B cell (primary cell): ENCODE measurements at regions not wholly inside any gene's neighbourhood (a gene's known extent, or its start where the extent isn't known, plus 50 kb on each side); places are given as distances from the start of the nearest gene placed in this dataset.
A peak's percentile ranks its signal among the peaks of the same experiment; 100 is the strongest.

Experiments used
- ATAC-seq: fragments of 200-7000 bp; cut with Tn5 transposase; one replicate; pipeline ENCODE4 v1.10.0; 2021; ENCODE audit warnings: low read depth, mild to moderate bottlenecking, moderate number of reproducible peaks, moderate library complexity
- CTCF ChIA-PET: fragments of 350-600 bp; sonication (Branson Sonifier 250); formaldehyde crosslinking; loops from one replicate; lab custom pipeline; 2021; ENCODE audit warnings: antibody characterized with exemption, inconsistent platforms; lab: Charles Lee
- POLR2A ChIA-PET: fragments of 350-600 bp; sonication (Branson Sonifier 250); formaldehyde crosslinking; loops from one replicate; lab custom pipeline; 2021; ENCODE audit warnings: antibody characterized with exemption; lab: Charles Lee
- DNase-seq: peaks from one replicate; pipeline ENCODE4 v3.0.0; 2013
- H2AFZ ChIP-seq: 2 replicates; pipeline ENCODE4 v1.6.1; 2012; ENCODE audit warnings: mild to moderate bottlenecking, low read depth, low read length; ENCODE audit not compliant: insufficient read depth, poor library complexity, severe bottlenecking
- H3K27ac ChIP-seq, 2 donors: 1 replicate in 1 of 2; 2 replicates in 1 of 2; pipeline ENCODE4 v1.5.1; 2012 to 2013; ENCODE audit warnings: low read length in 2 of 2, mild to moderate bottlenecking in 2 of 2, moderate library complexity in 1 of 2
- H3K27me3 ChIP-seq, 4 experiments: fragments of 200-600 bp in 1 of 4; sonication (generic) in 1 of 4; replicated peaks in 1 of 4; 1 replicate in 2 of 4; 2 replicates in 2 of 4; pipeline versions ENCODE4 v1.6.1 to v1.7.0; 2013 to 2016; ENCODE audit warnings: low read length in 3 of 4, mild to moderate bottlenecking in 2 of 4, mixed read lengths in 1 of 4, moderate library complexity in 1 of 4; ENCODE audit not compliant: insufficient read depth in 4 of 4, control insufficient read depth in 3 of 4; ENCODE audit errors: control extremely low read depth in 1 of 4
- H3K36me3 ChIP-seq, 2 experiments: replicated peaks in 1 of 2; 1 replicate in 1 of 2; 2 replicates in 1 of 2; pipeline versions ENCODE4 v1.6.1 to v1.7.1; 2013; ENCODE audit warnings: low read length in 1 of 2; ENCODE audit not compliant: insufficient read depth in 2 of 2, control insufficient read depth in 1 of 2; ENCODE audit errors: control extremely low read depth in 1 of 2, extremely low read depth in 1 of 2
- H3K4me1 ChIP-seq, 2 donors: fragments of 200-600 bp in 1 of 2; sonication (generic) in 1 of 2; 1 replicate in 1 of 2; 2 replicates in 1 of 2; pipeline versions ENCODE4 v1.5.1 to v1.6.1; 2013 to 2017; ENCODE audit warnings: low read length in 2 of 2; ENCODE audit not compliant: control insufficient read depth in 2 of 2, insufficient read depth in 2 of 2
- H3K4me2 ChIP-seq: replicated peaks from 2 replicates; pipeline ENCODE3; 2012; ENCODE audit warnings: mild to moderate bottlenecking, low read depth, low read length; ENCODE audit not compliant: poor library complexity, severe bottlenecking
- H3K4me3 ChIP-seq, 5 experiments: fragments of 200-600 bp in 1 of 5; sonication (generic) in 1 of 5; 1 replicate in 3 of 5; 2 replicates in 2 of 5; pipeline versions ENCODE4 v1.5.1 to v1.7.0; 2011 to 2016; ENCODE audit warnings: low read length in 4 of 5, mild to moderate bottlenecking in 4 of 5, low read depth in 2 of 5, control low read depth in 1 of 5, moderate library complexity in 1 of 5; ENCODE audit not compliant: insufficient read depth in 1 of 5; ENCODE audit errors: control extremely low read depth in 1 of 5, extremely low read depth in 1 of 5
- H3K79me2 ChIP-seq: fragments of 200-600 bp; sonication (generic); one replicate; pipeline ENCODE4 v1.6.0; 2016; ENCODE audit warnings: low read length; ENCODE audit not compliant: control insufficient read depth, insufficient read depth
- H3K9ac ChIP-seq: fragments of 200-600 bp; sonication (generic); 2 replicates; pipeline ENCODE4 v1.6.1; 2017; ENCODE audit warnings: mild to moderate bottlenecking, low read length, moderate library complexity
- H3K9me3 ChIP-seq, 3 donors: one replicate each; pipeline versions ENCODE4 v1.6.1 to v1.7.1; 2013; ENCODE audit warnings: low read length in 2 of 3; ENCODE audit not compliant: control insufficient read depth in 2 of 3, insufficient read depth in 1 of 3; ENCODE audit errors: control extremely low read depth in 1 of 3
- H4K20me1 ChIP-seq: 2 replicates; pipeline ENCODE4 v1.6.0; 2012; ENCODE audit warnings: mild to moderate bottlenecking, low read length; ENCODE audit not compliant: insufficient read depth, control insufficient read depth, poor library complexity, severe bottlenecking
- H3K27ac Mint-ChIP-seq: one replicate; pipeline ENCODE4 v1.8.0; 2021; ENCODE audit warnings: mixed read lengths
- H3K27me3 Mint-ChIP-seq: one replicate; pipeline ENCODE4 v1.8.0; 2021; ENCODE audit warnings: mixed read lengths
- H3K4me1 Mint-ChIP-seq: one replicate; pipeline ENCODE4 v1.8.0; 2021; ENCODE audit warnings: mixed read lengths
- H3K4me3 Mint-ChIP-seq: one replicate; pipeline ENCODE4 v1.8.0; 2021; ENCODE audit warnings: mixed read lengths
- H3K9me3 Mint-ChIP-seq: one replicate; pipeline ENCODE4 v1.8.0; 2022; ENCODE audit warnings: mixed read lengths; ENCODE audit not compliant: insufficient read depth
- CTCF ChIP-seq: fragments of 200-600 bp; IDR thresholded peaks from one replicate; pipeline ENCODE4 v1.8.0; 2022; ENCODE audit warnings: antibody characterized with exemption, mild to moderate bottlenecking
- EZH2 ChIP-seq: IDR thresholded peaks from 2 replicates; pipeline ENCODE4 v1.6.1; 2012; ENCODE audit warnings: borderline replicate concordance, low read depth, mild to moderate bottlenecking, moderate library complexity, low read length; ENCODE audit not compliant: insufficient read depth, poor library complexity, severe bottlenecking
- WGBS: methylation state at CpG from one replicate; pipeline ENCODE4 v1.1.5; 2013; ENCODE audit warnings: missing lambda C conversion rate; ENCODE audit not compliant: insufficient coverage; 5-methylcytosine and 5-hydroxymethylcytosine counted together
- intact Hi-C: fragments of 100-400 bp; cut with micrococcal nuclease; formaldehyde crosslinking; loops from one replicate; pipeline ENCODE4 v1.10.0; 2022

GRCh38 chr7:142557971-142558582 is 191.2 kb upstream of the PRSS1 start:
- H3K9ac ChIP-seq = no peak overlapping the region
- H3K4me2 ChIP-seq = no peak overlapping the region
- H3K27ac Mint-ChIP-seq = no peak overlapping the region
- intact Hi-C loops = no loop called here
- no peaks in the 10 kb centered on the region for H3K4me1 ChIP-seq
- peaks cover 50% of the 10 kb centered on the region for H3K27me3 Mint-ChIP-seq
- 29% methylated on average over 5 of the region's 5 CpGs for WGBS
- ATAC-seq (no peak), DNase-seq (peak; percentile 46)
- no peaks in the 10 kb centered on the region for H3K9me3 Mint-ChIP-seq
- H3K4me3 Mint-ChIP-seq = no peak overlapping the region
- no peak overlapping the region for H2AFZ ChIP-seq
- H3K27me3 ChIP-seq = peaks cover 0 to 31% (median 14%) of the 10 kb centered on the region in 4 experiments
- no peaks in the 10 kb centered on the region for H3K4me1 Mint-ChIP-seq
- no peaks in the 10 kb centered on the region for H3K79me2 ChIP-seq
- H3K9me3 ChIP-seq = no peaks in the 10 kb centered on the region
- peak; percentile 79 for TF ChIP-seq CTCF
- TF ChIP-seq EZH2 = no peak
- ChIA-PET CTCF (interaction anchor here (0.8 to 1.3 kb wide), 6 partner anchors 10 to 29 kb away, joined by 3 to 7 read pairs (median 4); no protein-coding TSS in a partner anchor), POLR2A (no interaction called here)
- no peaks in the 10 kb centered on the region for H4K20me1 ChIP-seq
- H3K36me3 ChIP-seq = no peaks in the 10 kb centered on the region
- no peak overlapping the region for H3K27ac ChIP-seq
- no peak overlapping the region for H3K4me3 ChIP-seq

- no peak overlapping the region for H2AFZ ChIP-seq
- no peaks in the 10 kb centered on the region for H3K36me3 ChIP-seq
- no peaks in the 10 kb centered on the region for H3K79me2 ChIP-seq
- no peaks in the 10 kb centered on the region for H4K20me1 ChIP-seq
- 0% methylated on average over 3 of the region's 5 CpGs for WGBS
- H3K4me1 ChIP-seq = no peaks in the 10 kb centered on the region
- no peak overlapping the region for H3K4me3 Mint-ChIP-seq
- no peak overlapping the region for H3K27ac ChIP-seq
- ChIA-PET POLR2A (no interaction called here), CTCF (interaction anchor here (1.0 kb wide), 1 partner anchor 28 kb away, joined by 3 read pairs; no protein-coding TSS in a partner anchor)
- no peak overlapping the region for H3K4me3 ChIP-seq
- no peak for ATAC-seq
- H3K9me3 Mint-ChIP-seq = no peaks in the 10 kb centered on the region
- H3K27me3 Mint-ChIP-seq = peaks cover 51% of the 10 kb centered on the region
- H3K9ac ChIP-seq = no peak overlapping the region
- intact Hi-C loops = no loop called here
- H3K9me3 ChIP-seq = no peaks in the 10 kb centered on the region
- H3K4me2 ChIP-seq = no peak overlapping the region
- DNase-seq = no peak
- H3K27ac Mint-ChIP-seq = no peak overlapping the region
- no peaks in the 10 kb centered on the region for H3K4me1 Mint-ChIP-seq
- peaks cover 0 to 31% (median 14%) of the 10 kb centered on the region in 4 experiments for H3K27me3 ChIP-seq
- TF ChIP-seq EZH2 (no peak), CTCF (no peak)
Measured at GRCh38 chr7:142556740-142557139, 192.5 kb upstream of the PRSS1 start.
